Trophoblast cell (in vitro differentiated cells and primary cell): ENCODE measurements at regions not wholly inside any gene's neighbourhood (a gene's known extent, or its start where the extent isn't known, plus 50 kb on each side); places are given as distances from the start of the nearest gene placed in this dataset.
A peak's percentile ranks its signal among the peaks of the same experiment; 100 is the strongest.

Source experiments
- DNase-seq, 2 donors: peaks; one replicate each; pipeline ENCODE4 v3.0.0-alpha.2; 2016
- H2AFZ ChIP-seq: 2 replicates; pipeline ENCODE4 v1.6.1; 2013; ENCODE audit warnings: low read length, moderate library complexity, mild to moderate bottlenecking; ENCODE audit not compliant: insufficient read depth, poor library complexity
- H2AK5ac ChIP-seq: 2 replicates; pipeline ENCODE4 v1.6.1; 2013; ENCODE audit warnings: mild to moderate bottlenecking, low read length
- H2BK120ac ChIP-seq: 2 replicates; pipeline ENCODE4 v1.6.1; 2013; ENCODE audit warnings: low read length, mild to moderate bottlenecking, moderate library complexity; ENCODE audit not compliant: insufficient read depth, poor library complexity
- H2BK12ac ChIP-seq: 2 replicates; pipeline ENCODE4 v1.6.1; 2013; ENCODE audit warnings: mild to moderate bottlenecking, low read length, moderate library complexity
- H2BK5ac ChIP-seq: 2 replicates; pipeline ENCODE4 v1.6.1; 2013; ENCODE audit warnings: low read length, low read depth, moderate library complexity, mild to moderate bottlenecking; ENCODE audit not compliant: poor library complexity
- H3K14ac ChIP-seq: 2 replicates; pipeline ENCODE4 v1.6.1; 2013; ENCODE audit warnings: mild to moderate bottlenecking, low read length
- H3K18ac ChIP-seq: 2 replicates; pipeline ENCODE4 v1.6.1; 2013; ENCODE audit warnings: mild to moderate bottlenecking, low read length
- H3K23ac ChIP-seq: 2 replicates; pipeline ENCODE4 v1.6.1; 2013; ENCODE audit warnings: low read length
- H3K27ac ChIP-seq: 2 replicates; pipeline ENCODE4 v1.5.1; 2013; ENCODE audit warnings: low read depth, mild to moderate bottlenecking, inconsistent platforms, low read length, moderate library complexity
- H3K27me3 ChIP-seq: 2 replicates; pipeline ENCODE4 v1.6.1; 2013; ENCODE audit warnings: inconsistent platforms, mild to moderate bottlenecking, low read length, moderate library complexity; ENCODE audit not compliant: insufficient read depth
- H3K36me3 ChIP-seq, 2 experiments: 1 replicate in 1 of 2; 2 replicates in 1 of 2; pipeline ENCODE4 v1.6.1; 2013; ENCODE audit warnings: low read length in 2 of 2, mild to moderate bottlenecking in 2 of 2, moderate library complexity in 1 of 2; ENCODE audit not compliant: insufficient read depth in 2 of 2, control insufficient read depth in 1 of 2
- H3K4ac ChIP-seq: 2 replicates; pipeline ENCODE4 v1.6.1; 2013; ENCODE audit warnings: low read depth, mild to moderate bottlenecking, low read length, moderate library complexity
- H3K4me1 ChIP-seq, 2 experiments: 1 replicate in 1 of 2; 2 replicates in 1 of 2; pipeline ENCODE4 v1.6.1; 2013; ENCODE audit warnings: low read length in 2 of 2, mild to moderate bottlenecking in 2 of 2, moderate library complexity in 1 of 2; ENCODE audit not compliant: insufficient read depth in 2 of 2, control insufficient read depth in 1 of 2
- H3K4me2 ChIP-seq: 2 replicates; pipeline ENCODE4 v1.6.1; 2013; ENCODE audit warnings: inconsistent platforms, mild to moderate bottlenecking, low read length, moderate library complexity
- H3K4me3 ChIP-seq: 2 replicates; pipeline ENCODE4 v1.5.1; 2013; ENCODE audit warnings: mild to moderate bottlenecking, low read depth, low read length, inconsistent platforms
- H3K79me1 ChIP-seq: one replicate; pipeline ENCODE4 v1.6.1; 2013; ENCODE audit warnings: low read length
- H3K79me2 ChIP-seq: 2 replicates; pipeline ENCODE4 v1.6.1; 2013; ENCODE audit warnings: low read length, mild to moderate bottlenecking; ENCODE audit not compliant: control insufficient read depth, insufficient read depth, poor library complexity
- H3K9ac ChIP-seq: 2 replicates; pipeline ENCODE4 v1.6.1; 2013; ENCODE audit warnings: mild to moderate bottlenecking, low read length
- H3K9me3 ChIP-seq: 2 replicates; pipeline ENCODE4 v1.6.1; 2013; ENCODE audit warnings: low read depth, mild to moderate bottlenecking, control low read depth, inconsistent platforms, low read length; ENCODE audit not compliant: insufficient read depth
- H4K12ac ChIP-seq: 2 replicates; pipeline ENCODE4 v1.6.1; 2013; ENCODE audit warnings: low read depth, mild to moderate bottlenecking, low read length, moderate library complexity
- H4K8ac ChIP-seq: 2 replicates; pipeline ENCODE4 v1.6.1; 2013; ENCODE audit warnings: low read depth, mild to moderate bottlenecking, low read length, moderate library complexity
- H4K91ac ChIP-seq: one replicate; pipeline ENCODE4 v1.6.1; 2013; ENCODE audit warnings: low read depth, mild to moderate bottlenecking, low read length, moderate library complexity
- WGBS: extraction: QIAGEN DNeasy Blood & Tissue Kit; methylation state at CpG from one replicate; pipeline ENCODE4 v1.1.7; 2013; ENCODE audit warnings: missing lambda C conversion rate; ENCODE audit not compliant: insufficient read length, insufficient coverage; ENCODE audit errors: extremely low coverage; 5-methylcytosine and 5-hydroxymethylcytosine counted together

GRCh38 chr1:60908159-60908558 lies 174.2 kb upstream of the NFIA start:
- no peak overlapping the region for H4K8ac ChIP-seq
- H3K9me3 ChIP-seq, result no peaks in the 10 kb centered on the region
- H2AFZ ChIP-seq, result no peak overlapping the region
- no CpG with 5 or more reads among the region's 4 CpGs for WGBS
- no peak overlapping the region for H2AK5ac ChIP-seq
- no peak overlapping the region for H3K14ac ChIP-seq
- no peak overlapping the region for H4K12ac ChIP-seq
- no peak overlapping the region for H2BK120ac ChIP-seq
- no peak overlapping the region for H2BK5ac ChIP-seq
- H4K91ac ChIP-seq, result no peak overlapping the region
- no peak overlapping the region for H3K4me2 ChIP-seq
- H3K4me1 ChIP-seq, result peaks cover 0 to 6% of the 10 kb centered on the region in 2 experiments
- peak; percentile 40 to 77 for DNase-seq
- no peak overlapping the region for H3K4me3 ChIP-seq
- H3K79me2 ChIP-seq, result no peaks in the 10 kb centered on the region
- no peak overlapping the region for H3K9ac ChIP-seq
- H3K27ac ChIP-seq, result no peak overlapping the region
- no peak overlapping the region for H2BK12ac ChIP-seq
- H3K4ac ChIP-seq, result no peak overlapping the region
- no peak overlapping the region for H3K23ac ChIP-seq
- H3K18ac ChIP-seq, result no peak overlapping the region
- H3K79me1 ChIP-seq, result no peaks in the 10 kb centered on the region
- H3K36me3 ChIP-seq, result no peaks in the 10 kb centered on the region
- H3K27me3 ChIP-seq, result no peaks in the 10 kb centered on the region

DNA sequence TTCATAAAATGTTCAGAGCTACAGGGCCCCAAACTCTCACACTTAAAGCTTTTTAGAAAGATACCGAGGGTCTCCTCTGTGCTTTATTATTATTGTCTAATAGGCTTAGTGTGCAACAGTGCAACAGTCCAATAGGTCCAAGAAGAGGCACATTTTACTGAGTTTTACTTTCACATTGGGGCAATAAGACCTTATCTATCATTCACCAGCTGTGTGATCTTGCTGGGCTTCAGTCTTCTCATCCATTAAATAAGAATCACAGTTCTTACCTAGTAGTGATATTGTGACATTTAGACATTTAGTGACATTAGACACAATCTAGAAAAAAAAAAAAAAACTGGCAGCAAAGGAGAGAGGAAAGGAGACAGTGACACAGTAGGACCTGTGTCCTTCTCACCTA lies 175.8 kb upstream of the NFIA start:
- H2AK5ac ChIP-seq, result no peak overlapping the region
- no peaks in the 10 kb centered on the region for H3K79me1 ChIP-seq
- H4K91ac ChIP-seq, result no peak overlapping the region
- H4K8ac ChIP-seq, result no peak overlapping the region
- no peak overlapping the region for H3K18ac ChIP-seq
- no peaks in the 10 kb centered on the region for H3K36me3 ChIP-seq
- H3K27ac ChIP-seq, result no peak overlapping the region
- no peaks in the 10 kb centered on the region for H3K9me3 ChIP-seq
- H2BK12ac ChIP-seq, result no peak overlapping the region
- H3K4me1 ChIP-seq, result peaks cover 0 to 2% of the 10 kb centered on the region in 2 experiments
- DNase-seq, result no peak
- H3K4ac ChIP-seq, result no peak overlapping the region
- no peak overlapping the region for H3K4me3 ChIP-seq
- no peak overlapping the region for H3K9ac ChIP-seq
- H2BK5ac ChIP-seq, result no peak overlapping the region
- no peaks in the 10 kb centered on the region for H3K79me2 ChIP-seq
- no peak overlapping the region for H3K14ac ChIP-seq
- H3K4me2 ChIP-seq, result no peak overlapping the region
- WGBS, result no CpG with 5 or more reads among the region's 1 CpG
- no peak overlapping the region for H3K23ac ChIP-seq
- H2AFZ ChIP-seq, result no peak overlapping the region
- no peaks in the 10 kb centered on the region for H3K27me3 ChIP-seq
- no peak overlapping the region for H4K12ac ChIP-seq
- no peak overlapping the region for H2BK120ac ChIP-seq

DNA sequence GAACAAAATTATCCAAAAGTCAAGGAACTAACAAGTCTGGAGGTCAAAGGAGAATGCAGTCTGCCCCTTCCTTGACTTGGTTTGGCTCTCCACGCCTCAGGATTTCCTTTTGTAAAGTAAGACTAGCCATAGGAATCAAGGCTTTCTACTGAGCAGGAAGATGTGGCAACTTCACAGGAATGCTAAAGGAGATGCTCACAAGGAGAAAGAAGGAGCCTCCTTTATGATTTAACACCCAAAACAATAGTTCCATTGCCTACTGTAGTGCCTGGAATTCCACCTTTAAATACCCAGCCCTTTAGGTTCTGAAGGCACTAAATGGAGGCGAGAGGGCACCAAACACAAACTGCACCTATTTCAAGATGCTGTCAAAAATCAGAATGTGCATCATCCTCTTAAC lies 176.3 kb upstream of the NFIA start:
- Histone ChIP-seq H3K79me1 (no peaks in the 10 kb centered on the region), H3K14ac (no peak overlapping the region), H4K12ac (no peak overlapping the region), H3K4ac (no peak overlapping the region), H3K79me2 (no peaks in the 10 kb centered on the region), H3K9ac (no peak overlapping the region), H3K36me3 (no peaks in the 10 kb centered on the region), H3K27me3 (no peaks in the 10 kb centered on the region), H3K9me3 (no peaks in the 10 kb centered on the region), H3K4me2 (no peak overlapping the region), H3K18ac (no peak overlapping the region), H4K8ac (no peak overlapping the region), H4K91ac (no peak overlapping the region), H3K4me3 (no peak overlapping the region), H3K4me1 (peaks cover 0 to 2% of the 10 kb centered on the region in 2 experiments), H3K27ac (no peak overlapping the region), H2AK5ac (no peak overlapping the region), H3K23ac (no peak overlapping the region), H2BK120ac (no peak overlapping the region), H2AFZ (no peak overlapping the region), H2BK12ac (no peak overlapping the region), H2BK5ac (no peak overlapping the region)
- DNase-seq, result no peak
- no CpG with 5 or more reads among the region's 2 CpGs for WGBS

DNA sequence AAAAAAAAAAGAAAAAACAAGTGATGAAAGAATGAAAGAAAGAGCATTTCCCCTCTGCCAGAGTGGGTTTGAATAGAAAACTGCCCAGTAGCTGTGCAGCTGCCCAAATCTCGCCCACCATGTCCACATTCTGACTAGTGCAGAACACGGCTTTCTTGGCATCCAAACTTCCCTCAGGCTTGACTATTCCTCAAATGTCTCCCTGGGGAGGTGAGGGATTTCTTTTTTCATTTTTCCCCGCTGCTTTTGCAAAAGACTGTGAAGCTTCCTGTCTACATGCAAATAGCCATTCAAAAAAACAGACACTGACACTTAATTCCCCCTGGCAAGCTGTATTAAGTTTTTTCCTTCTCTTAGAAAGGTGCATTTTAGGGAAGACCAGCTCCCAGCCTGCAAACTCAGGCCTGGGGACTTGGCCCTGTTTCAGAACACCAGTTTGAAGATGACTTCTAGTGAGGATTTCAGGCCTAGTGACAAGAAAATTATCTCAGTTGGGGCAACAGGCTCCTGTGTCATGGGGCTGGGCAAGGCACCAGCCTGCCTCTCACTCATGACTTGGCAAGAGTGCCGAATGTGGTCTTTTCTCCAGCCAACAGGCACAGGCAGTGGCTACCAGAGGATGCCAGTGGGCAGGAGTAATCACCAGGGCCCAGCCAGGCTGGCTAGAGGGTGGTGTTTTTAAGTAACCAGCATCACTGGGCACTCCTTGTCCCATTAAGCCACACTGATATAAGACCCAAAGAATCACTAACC lies 178.1 kb upstream of the NFIA start:
- Histone ChIP-seq H2BK120ac (no peak overlapping the region), H3K23ac (no peak overlapping the region), H3K27me3 (no peaks in the 10 kb centered on the region), H4K8ac (no peak overlapping the region), H3K79me2 (no peaks in the 10 kb centered on the region), H3K18ac (no peak overlapping the region), H3K4me1 (peaks cover 0 to 2% of the 10 kb centered on the region in 2 experiments), H4K91ac (no peak overlapping the region), H3K9me3 (no peaks in the 10 kb centered on the region), H2AFZ (no peak overlapping the region), H3K4ac (no peak overlapping the region), H3K4me3 (no peak overlapping the region), H2AK5ac (no peak overlapping the region), H3K9ac (no peak overlapping the region), H4K12ac (no peak overlapping the region), H3K14ac (no peak overlapping the region), H3K79me1 (no peaks in the 10 kb centered on the region), H2BK5ac (no peak overlapping the region), H2BK12ac (no peak overlapping the region), H3K36me3 (no peaks in the 10 kb centered on the region), H3K27ac (no peak overlapping the region), H3K4me2 (no peak overlapping the region)
- no CpG with 5 or more reads among the region's 4 CpGs for WGBS
- DNase-seq, result no peak
